ENCODE measurements at regions not wholly inside any gene's neighbourhood (a gene's known extent, or its start where the extent isn't known, plus 50 kb on each side); places are given as distances from the start of the nearest gene placed in this dataset.

- TF ChIP-seq CTCF (IDR thresholded peaks at IDR 0.05): no peak
- TF ChIP-seq POLR2A (IDR thresholded peaks at IDR 0.05): no peak
- no peak for TF ChIP-seq POLR2AphosphoS5 (IDR thresholded peaks at IDR 0.05)
These were observed 264.5 kb upstream of the EMCN start for GRCh38 chr4:100782356-100782755.

All from breast epithelium (tissue), 3 donors.